ENCODE measurements at regions not wholly inside any gene's neighbourhood (a gene's known extent, or its start where the extent isn't known, plus 50 kb on each side); places are given as distances from the start of the nearest gene placed in this dataset.

GRCh38 chr3:176068750-176069149 lies 1128.5 kb downstream of the TBL1XR1 start:
- no peaks in the 10 kb centered on the region for H3K9me3 ChIP-seq (ENCODE audit: control extremely low read depth in 1 of 5, control insufficient read depth in 4 of 5, insufficient read depth in 2 of 5, low read depth in 1 of 5, low read length in 4 of 5)
- no peak for DNase-seq
- no peak overlapping the region for H3K4me3 ChIP-seq (ENCODE audit: control insufficient read depth in 1 of 7, extremely low read depth in 1 of 7, insufficient read depth in 4 of 7, low read depth in 2 of 7, low read length in 6 of 7)
- no peaks in the 10 kb centered on the region for H3K36me3 ChIP-seq (ENCODE audit: control insufficient read depth in 4 of 4, insufficient read depth in 4 of 4, low read length in 3 of 4)
- 96% methylated on average over 5 of the region's 6 CpGs for WGBS (ENCODE audit: insufficient coverage)
- ChIA-PET POLR2A (no interaction called here), CTCF (no interaction called here)
- no peaks in the 10 kb centered on the region for H3K4me1 ChIP-seq (ENCODE audit: control extremely low read depth in 1 of 4, control insufficient read depth in 4 of 4, insufficient read depth in 4 of 4, low read length in 3 of 4)
- H3K27ac ChIP-seq (ENCODE audit: insufficient read depth in 1 of 2, low read depth in 1 of 2, low read length in 2 of 2, poor library complexity in 1 of 2, severe bottlenecking in 2 of 2) = no peak overlapping the region
- no peaks in the 10 kb centered on the region for H3K27me3 ChIP-seq (replicated peaks in 2 of 5; ENCODE audit: control insufficient read depth in 4 of 5, insufficient read depth in 5 of 5, low read length in 4 of 5)

- no peaks in the 10 kb centered on the region for H3K27me3 ChIP-seq (replicated peaks in 2 of 5; ENCODE audit: control insufficient read depth in 4 of 5, insufficient read depth in 5 of 5, low read length in 4 of 5)
- no peak for DNase-seq
- no peak overlapping the region for H3K4me3 ChIP-seq (ENCODE audit: control insufficient read depth in 1 of 7, extremely low read depth in 1 of 7, insufficient read depth in 4 of 7, low read depth in 2 of 7, low read length in 6 of 7)
- no peak overlapping the region for H3K27ac ChIP-seq (ENCODE audit: insufficient read depth in 1 of 2, low read depth in 1 of 2, low read length in 2 of 2, poor library complexity in 1 of 2, severe bottlenecking in 2 of 2)
- no peaks in the 10 kb centered on the region for H3K9me3 ChIP-seq (ENCODE audit: control extremely low read depth in 1 of 5, control insufficient read depth in 4 of 5, insufficient read depth in 2 of 5, low read depth in 1 of 5, low read length in 4 of 5)
- no peaks in the 10 kb centered on the region for H3K4me1 ChIP-seq (ENCODE audit: control extremely low read depth in 1 of 4, control insufficient read depth in 4 of 4, insufficient read depth in 4 of 4, low read length in 3 of 4)
- POLR2A ChIA-PET = no interaction called here
- CTCF ChIA-PET = no interaction called here
- no peaks in the 10 kb centered on the region for H3K36me3 ChIP-seq (ENCODE audit: control insufficient read depth in 4 of 4, insufficient read depth in 4 of 4, low read length in 3 of 4)
These were observed 1138.4 kb downstream of the TBL1XR1 start for GRCh38 chr3:176058856-176059255.

- Histone ChIP-seq H3K36me3 (ENCODE audit: control insufficient read depth in 4 of 4, insufficient read depth in 4 of 4, low read length in 3 of 4) (no peaks in the 10 kb centered on the region), H3K27ac (ENCODE audit: insufficient read depth in 1 of 2, low read depth in 1 of 2, low read length in 2 of 2, poor library complexity in 1 of 2, severe bottlenecking in 2 of 2) (no peak overlapping the region), H3K27me3 (replicated peaks in 2 of 5; ENCODE audit: control insufficient read depth in 4 of 5, insufficient read depth in 5 of 5, low read length in 4 of 5) (no peaks in the 10 kb centered on the region), H3K4me1 (ENCODE audit: control extremely low read depth in 1 of 4, control insufficient read depth in 4 of 4, insufficient read depth in 4 of 4, low read length in 3 of 4) (no peaks in the 10 kb centered on the region), H3K9me3 (ENCODE audit: control extremely low read depth in 1 of 5, control insufficient read depth in 4 of 5, insufficient read depth in 2 of 5, low read depth in 1 of 5, low read length in 4 of 5) (no peaks in the 10 kb centered on the region), H3K4me3 (ENCODE audit: control insufficient read depth in 1 of 7, extremely low read depth in 1 of 7, insufficient read depth in 4 of 7, low read depth in 2 of 7, low read length in 6 of 7) (no peak overlapping the region)
- ChIA-PET POLR2A (no interaction called here), CTCF (no interaction called here)
- no peak for DNase-seq
- WGBS (ENCODE audit: insufficient coverage) = 98% methylated on average over 4 of the region's 6 CpGs
These were observed 1141.4 kb downstream of the TBL1XR1 start for GRCh38 chr3:176055836-176056235.

- Histone ChIP-seq H3K4me1 (ENCODE audit: control extremely low read depth in 1 of 4, control insufficient read depth in 4 of 4, insufficient read depth in 4 of 4, low read length in 3 of 4) (no peaks in the 10 kb centered on the region), H3K27me3 (replicated peaks in 2 of 5; ENCODE audit: control insufficient read depth in 4 of 5, insufficient read depth in 5 of 5, low read length in 4 of 5) (no peaks in the 10 kb centered on the region), H3K36me3 (ENCODE audit: control insufficient read depth in 4 of 4, insufficient read depth in 4 of 4, low read length in 3 of 4) (no peaks in the 10 kb centered on the region), H3K4me3 (ENCODE audit: control insufficient read depth in 1 of 7, extremely low read depth in 1 of 7, insufficient read depth in 4 of 7, low read depth in 2 of 7, low read length in 6 of 7) (no peak overlapping the region), H3K27ac (ENCODE audit: insufficient read depth in 1 of 2, low read depth in 1 of 2, low read length in 2 of 2, poor library complexity in 1 of 2, severe bottlenecking in 2 of 2) (no peak overlapping the region), H3K9me3 (ENCODE audit: control extremely low read depth in 1 of 5, control insufficient read depth in 4 of 5, insufficient read depth in 2 of 5, low read depth in 1 of 5, low read length in 4 of 5) (no peaks in the 10 kb centered on the region)
- ChIA-PET POLR2A (no interaction called here), CTCF (no interaction called here)
- no CpG with 5 or more reads among the region's 7 CpGs for WGBS (ENCODE audit: insufficient coverage)
- no peak for DNase-seq
These were observed 1145.5 kb downstream of the TBL1XR1 start for GRCh38 chr3:176051766-176052165.

- 100% methylated on average over 1 of the region's 2 CpGs for WGBS (ENCODE audit: insufficient coverage)
- Histone ChIP-seq H3K4me1 (ENCODE audit: control extremely low read depth in 1 of 4, control insufficient read depth in 4 of 4, insufficient read depth in 4 of 4, low read length in 3 of 4) (no peaks in the 10 kb centered on the region), H3K27me3 (replicated peaks in 2 of 5; ENCODE audit: control insufficient read depth in 4 of 5, insufficient read depth in 5 of 5, low read length in 4 of 5) (no peaks in the 10 kb centered on the region), H3K36me3 (ENCODE audit: control insufficient read depth in 4 of 4, insufficient read depth in 4 of 4, low read length in 3 of 4) (no peaks in the 10 kb centered on the region), H3K4me3 (ENCODE audit: control insufficient read depth in 1 of 7, extremely low read depth in 1 of 7, insufficient read depth in 4 of 7, low read depth in 2 of 7, low read length in 6 of 7) (no peak overlapping the region), H3K9me3 (ENCODE audit: control extremely low read depth in 1 of 5, control insufficient read depth in 4 of 5, insufficient read depth in 2 of 5, low read depth in 1 of 5, low read length in 4 of 5) (peaks cover 0 to 3% (median 0%) of the 10 kb centered on the region in 5 experiments), H3K27ac (ENCODE audit: insufficient read depth in 1 of 2, low read depth in 1 of 2, low read length in 2 of 2, poor library complexity in 1 of 2, severe bottlenecking in 2 of 2) (no peak overlapping the region)
- ChIA-PET POLR2A (no interaction called here), CTCF (no interaction called here)
- no peak for DNase-seq
These were observed 1150.6 kb downstream of the TBL1XR1 start for GRCh38 chr3:176046703-176047102.

- H3K4me3 ChIP-seq (ENCODE audit: control insufficient read depth in 1 of 7, extremely low read depth in 1 of 7, insufficient read depth in 4 of 7, low read depth in 2 of 7, low read length in 6 of 7) = no peak overlapping the region
- ChIA-PET POLR2A (no interaction called here), CTCF (no interaction called here)
- H3K9me3 ChIP-seq (ENCODE audit: control extremely low read depth in 1 of 5, control insufficient read depth in 4 of 5, insufficient read depth in 2 of 5, low read depth in 1 of 5, low read length in 4 of 5) = peaks cover 0 to 3% (median 0%) of the 10 kb centered on the region in 5 experiments
- H3K27ac ChIP-seq (ENCODE audit: insufficient read depth in 1 of 2, low read depth in 1 of 2, low read length in 2 of 2, poor library complexity in 1 of 2, severe bottlenecking in 2 of 2) = no peak overlapping the region
- 100% methylated on average over 1 of the region's 2 CpGs for WGBS (ENCODE audit: insufficient coverage)
- H3K36me3 ChIP-seq (ENCODE audit: control insufficient read depth in 4 of 4, insufficient read depth in 4 of 4, low read length in 3 of 4) = no peaks in the 10 kb centered on the region
- no peaks in the 10 kb centered on the region for H3K4me1 ChIP-seq (ENCODE audit: control extremely low read depth in 1 of 4, control insufficient read depth in 4 of 4, insufficient read depth in 4 of 4, low read length in 3 of 4)
- DNase-seq = no peak
- H3K27me3 ChIP-seq (replicated peaks in 2 of 5; ENCODE audit: control insufficient read depth in 4 of 5, insufficient read depth in 5 of 5, low read length in 4 of 5) = no peaks in the 10 kb centered on the region
These were observed 1155.5 kb downstream of the TBL1XR1 start for GRCh38 chr3:176041812-176042211.

- Histone ChIP-seq H3K4me1 (ENCODE audit: control extremely low read depth in 1 of 4, control insufficient read depth in 4 of 4, insufficient read depth in 4 of 4, low read length in 3 of 4) (no peaks in the 10 kb centered on the region), H3K27ac (ENCODE audit: insufficient read depth in 1 of 2, low read depth in 1 of 2, low read length in 2 of 2, poor library complexity in 1 of 2, severe bottlenecking in 2 of 2) (no peak overlapping the region), H3K36me3 (ENCODE audit: control insufficient read depth in 4 of 4, insufficient read depth in 4 of 4, low read length in 3 of 4) (no peaks in the 10 kb centered on the region), H3K4me3 (ENCODE audit: control insufficient read depth in 1 of 7, extremely low read depth in 1 of 7, insufficient read depth in 4 of 7, low read depth in 2 of 7, low read length in 6 of 7) (no peak overlapping the region), H3K9me3 (ENCODE audit: control extremely low read depth in 1 of 5, control insufficient read depth in 4 of 5, insufficient read depth in 2 of 5, low read depth in 1 of 5, low read length in 4 of 5) (peaks cover 0 to 3% (median 0%) of the 10 kb centered on the region in 5 experiments), H3K27me3 (replicated peaks in 2 of 5; ENCODE audit: control insufficient read depth in 4 of 5, insufficient read depth in 5 of 5, low read length in 4 of 5) (no peaks in the 10 kb centered on the region)
- DNase-seq = no peak
- WGBS (ENCODE audit: insufficient coverage) = no CpG with 5 or more reads among the region's 4 CpGs
- CTCF ChIA-PET = no interaction called here
- POLR2A ChIA-PET = no interaction called here
These were observed 1156.1 kb downstream of the TBL1XR1 start for GRCh38 chr3:176041185-176041584.

GRCh38 chr3:176037636-176038035 lies 1159.6 kb downstream of the TBL1XR1 start:
- Histone ChIP-seq H3K4me1 (ENCODE audit: control extremely low read depth in 1 of 4, control insufficient read depth in 4 of 4, insufficient read depth in 4 of 4, low read length in 3 of 4) (no peaks in the 10 kb centered on the region), H3K27ac (ENCODE audit: insufficient read depth in 1 of 2, low read depth in 1 of 2, low read length in 2 of 2, poor library complexity in 1 of 2, severe bottlenecking in 2 of 2) (no peak overlapping the region), H3K4me3 (ENCODE audit: control insufficient read depth in 1 of 7, extremely low read depth in 1 of 7, insufficient read depth in 4 of 7, low read depth in 2 of 7, low read length in 6 of 7) (no peak overlapping the region), H3K36me3 (ENCODE audit: control insufficient read depth in 4 of 4, insufficient read depth in 4 of 4, low read length in 3 of 4) (no peaks in the 10 kb centered on the region), H3K9me3 (ENCODE audit: control extremely low read depth in 1 of 5, control insufficient read depth in 4 of 5, insufficient read depth in 2 of 5, low read depth in 1 of 5, low read length in 4 of 5) (peaks cover 0 to 4% (median 0%) of the 10 kb centered on the region in 5 experiments), H3K27me3 (replicated peaks in 2 of 5; ENCODE audit: control insufficient read depth in 4 of 5, insufficient read depth in 5 of 5, low read length in 4 of 5) (no peaks in the 10 kb centered on the region)
- ChIA-PET CTCF (no interaction called here), POLR2A (no interaction called here)
- no peak for DNase-seq
- WGBS (ENCODE audit: insufficient coverage) = no CpG with 5 or more reads among the region's 1 CpG
